ENCODE measurements at regions not wholly inside any gene's neighbourhood (a gene's known extent, or its start where the extent isn't known, plus 50 kb on each side); places are given as distances from the start of the nearest gene placed in this dataset.

DNA sequence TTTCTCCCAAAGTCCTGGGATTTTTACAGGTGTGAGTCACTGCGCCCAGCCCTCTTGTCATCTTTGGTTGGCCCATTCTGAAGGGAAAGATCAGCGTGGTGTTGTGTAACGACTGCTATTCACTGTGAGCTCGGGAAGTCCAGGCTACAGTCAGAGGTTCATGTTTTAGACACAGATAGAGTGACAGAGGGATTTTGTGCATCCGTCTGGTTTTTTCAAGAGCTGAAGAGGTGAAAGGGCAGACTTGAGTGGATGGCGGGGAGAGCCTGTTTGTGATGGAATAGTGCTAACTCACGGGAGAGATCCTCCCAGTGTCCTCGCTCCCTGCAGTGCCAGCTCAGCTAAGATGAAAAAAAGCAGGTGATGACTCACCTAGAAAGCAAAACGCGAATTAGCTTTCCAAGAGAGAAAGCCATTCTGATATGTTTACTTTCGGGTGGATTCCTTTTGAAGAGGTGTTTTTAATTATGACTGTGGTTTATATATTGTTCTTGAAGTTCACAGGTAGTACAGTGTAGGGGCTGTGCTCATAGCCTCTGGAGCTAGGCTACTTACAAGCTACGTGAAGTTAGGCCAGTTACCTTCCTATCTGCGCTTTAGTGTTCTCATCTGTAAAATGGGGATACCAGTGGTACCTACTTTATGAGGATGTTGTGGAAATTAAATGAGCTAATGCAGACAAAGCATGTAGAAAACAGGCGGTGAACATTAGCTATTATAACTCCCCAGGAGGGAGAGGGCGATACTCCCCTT lies 67.2 kb downstream of the C11orf91 start:
- DNase-seq (no peak), ATAC-seq (ENCODE audit: low read depth) (no peak)
- H3K9me3 ChIP-seq (ENCODE audit: control extremely low read depth in 1 of 3, control insufficient read depth in 2 of 3, insufficient read depth in 1 of 3, low read length in 2 of 3): peaks cover 0 to 7% (median 0%) of the 10 kb centered on the region in 3 donors
- no peak overlapping the region for H3K4me2 ChIP-seq (replicated peaks; ENCODE audit: low read depth, low read length, poor library complexity, severe bottlenecking)
- ChIA-PET CTCF (interaction anchor here (0.5 to 0.7 kb wide), 2 partner anchors 10 to 18 kb away, joined by 3 read pairs; no protein-coding TSS in a partner anchor), POLR2A (no interaction called here)
- Mint-ChIP-seq H3K4me3 (no peak overlapping the region), H3K4me1 (no peaks in the 10 kb centered on the region), H3K27me3 (peaks cover 28% of the 10 kb centered on the region), H3K27ac (no peak overlapping the region), H3K9me3 (ENCODE audit: insufficient read depth) (no peaks in the 10 kb centered on the region)
- H3K79me2 ChIP-seq (ENCODE audit: control insufficient read depth, insufficient read depth, low read length): no peaks in the 10 kb centered on the region
- H3K9ac ChIP-seq (ENCODE audit: low read length): no peak overlapping the region
- no peak overlapping the region for H3K4me3 ChIP-seq (ENCODE audit: control extremely low read depth in 1 of 5, extremely low read depth in 1 of 5, insufficient read depth in 1 of 5, low read depth in 2 of 5, low read length in 4 of 5)
- no peak overlapping the region for H2AFZ ChIP-seq (ENCODE audit: insufficient read depth, low read depth, low read length, poor library complexity, severe bottlenecking)
- no peak overlapping the region for H3K27ac ChIP-seq (ENCODE audit: low read length in 2 of 2)
- intact Hi-C loops (cut with micrococcal nuclease): no loop called here
- 87% methylated on average over 13 of the region's 15 CpGs for WGBS (ENCODE audit: insufficient coverage)
- H3K27me3 ChIP-seq (replicated peaks in 1 of 4; ENCODE audit: control extremely low read depth in 1 of 4, control insufficient read depth in 3 of 4, insufficient read depth in 4 of 4, low read length in 3 of 4): peaks cover 0 to 6% (median 0%) of the 10 kb centered on the region in 4 experiments
- H3K36me3 ChIP-seq (replicated peaks in 1 of 2; ENCODE audit: control extremely low read depth in 1 of 2, control insufficient read depth in 1 of 2, extremely low read depth in 1 of 2, insufficient read depth in 2 of 2, low read length in 1 of 2): no peaks in the 10 kb centered on the region
- TF ChIP-seq, protein P1, sequence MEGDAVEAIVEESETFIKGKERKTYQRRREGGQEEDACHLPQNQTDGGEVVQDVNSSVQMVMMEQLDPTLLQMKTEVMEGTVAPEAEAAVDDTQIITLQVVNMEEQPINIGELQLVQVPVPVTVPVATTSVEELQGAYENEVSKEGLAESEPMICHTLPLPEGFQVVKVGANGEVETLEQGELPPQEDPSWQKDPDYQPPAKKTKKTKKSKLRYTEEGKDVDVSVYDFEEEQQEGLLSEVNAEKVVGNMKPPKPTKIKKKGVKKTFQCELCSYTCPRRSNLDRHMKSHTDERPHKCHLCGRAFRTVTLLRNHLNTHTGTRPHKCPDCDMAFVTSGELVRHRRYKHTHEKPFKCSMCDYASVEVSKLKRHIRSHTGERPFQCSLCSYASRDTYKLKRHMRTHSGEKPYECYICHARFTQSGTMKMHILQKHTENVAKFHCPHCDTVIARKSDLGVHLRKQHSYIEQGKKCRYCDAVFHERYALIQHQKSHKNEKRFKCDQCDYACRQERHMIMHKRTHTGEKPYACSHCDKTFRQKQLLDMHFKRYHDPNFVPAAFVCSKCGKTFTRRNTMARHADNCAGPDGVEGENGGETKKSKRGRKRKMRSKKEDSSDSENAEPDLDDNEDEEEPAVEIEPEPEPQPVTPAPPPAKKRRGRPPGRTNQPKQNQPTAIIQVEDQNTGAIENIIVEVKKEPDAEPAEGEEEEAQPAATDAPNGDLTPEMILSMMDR (IDR thresholded peaks at IDR 0.05): no peak
- TF ChIP-seq EZH2 (IDR thresholded peaks at IDR 0.05; ENCODE audit: borderline replicate concordance, insufficient read depth, low read depth, low read length, poor library complexity, severe bottlenecking): no peak
- H4K20me1 ChIP-seq (ENCODE audit: control insufficient read depth, insufficient read depth, low read length, poor library complexity, severe bottlenecking): no peaks in the 10 kb centered on the region
- H3K4me1 ChIP-seq (ENCODE audit: control insufficient read depth in 2 of 2, insufficient read depth in 2 of 2, low read length in 2 of 2): no peaks in the 10 kb centered on the region

DNA sequence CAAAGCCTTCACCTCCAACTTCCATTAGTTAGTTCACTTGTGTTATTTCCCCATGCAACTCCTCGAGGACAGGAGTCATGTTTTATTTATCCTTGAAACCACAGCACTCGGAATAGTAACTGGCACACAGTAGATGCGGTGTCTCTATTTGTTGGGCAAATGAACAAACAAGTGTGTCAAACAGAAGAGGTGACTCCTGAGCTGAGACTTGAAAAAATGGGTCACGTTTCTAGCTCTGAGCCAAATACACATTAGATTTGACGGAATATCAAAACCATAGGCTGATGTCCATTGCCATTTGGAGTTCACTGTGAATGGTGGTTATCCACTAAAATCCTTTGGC lies 68.9 kb downstream of the C11orf91 start:
- Histone ChIP-seq H3K4me3 (ENCODE audit: control extremely low read depth in 1 of 5, extremely low read depth in 1 of 5, insufficient read depth in 1 of 5, low read depth in 2 of 5, low read length in 4 of 5) (no peak overlapping the region), H4K20me1 (ENCODE audit: control insufficient read depth, insufficient read depth, low read length, poor library complexity, severe bottlenecking) (no peaks in the 10 kb centered on the region), H2AFZ (ENCODE audit: insufficient read depth, low read depth, low read length, poor library complexity, severe bottlenecking) (no peak overlapping the region), H3K79me2 (ENCODE audit: control insufficient read depth, insufficient read depth, low read length) (no peaks in the 10 kb centered on the region), H3K4me2 (replicated peaks; ENCODE audit: low read depth, low read length, poor library complexity, severe bottlenecking) (no peak overlapping the region), H3K27ac (ENCODE audit: low read length in 2 of 2) (no peak overlapping the region), H3K27me3 (replicated peaks in 1 of 4; ENCODE audit: control extremely low read depth in 1 of 4, control insufficient read depth in 3 of 4, insufficient read depth in 4 of 4, low read length in 3 of 4) (peaks cover 0 to 4% (median 0%) of the 10 kb centered on the region in 4 experiments), H3K36me3 (replicated peaks in 1 of 2; ENCODE audit: control extremely low read depth in 1 of 2, control insufficient read depth in 1 of 2, extremely low read depth in 1 of 2, insufficient read depth in 2 of 2, low read length in 1 of 2) (no peaks in the 10 kb centered on the region), H3K9me3 (ENCODE audit: control extremely low read depth in 1 of 3, control insufficient read depth in 2 of 3, insufficient read depth in 1 of 3, low read length in 2 of 3) (peaks cover 0 to 7% (median 0%) of the 10 kb centered on the region in 3 donors), H3K4me1 (ENCODE audit: control insufficient read depth in 2 of 2, insufficient read depth in 2 of 2, low read length in 2 of 2) (no peaks in the 10 kb centered on the region), H3K9ac (ENCODE audit: low read length) (no peak overlapping the region)
- no peak for TF ChIP-seq EZH2 (IDR thresholded peaks at IDR 0.05; ENCODE audit: borderline replicate concordance, insufficient read depth, low read depth, low read length, poor library complexity, severe bottlenecking)
- TF ChIP-seq, protein P1 (IDR thresholded peaks at IDR 0.05): no peak
- DNase-seq: no peak
- Mint-ChIP-seq H3K27me3 (peaks cover 22% of the 10 kb centered on the region), H3K27ac (no peak overlapping the region), H3K9me3 (ENCODE audit: insufficient read depth) (no peaks in the 10 kb centered on the region), H3K4me1 (no peaks in the 10 kb centered on the region), H3K4me3 (no peak overlapping the region)
- intact Hi-C loops (cut with micrococcal nuclease): no loop called here
- WGBS (ENCODE audit: insufficient coverage): 100% methylated on average over 2 of the region's 5 CpGs
- CTCF ChIA-PET: no interaction called here
- no peak for ATAC-seq (ENCODE audit: low read depth)
- POLR2A ChIA-PET: no interaction called here

All from B cell (primary cell).